GM18517 (cell line): ENCODE measurements at regions not wholly inside any gene's neighbourhood (a gene's known extent, or its start where the extent isn't known, plus 50 kb on each side); places are given as distances from the start of the nearest gene placed in this dataset.
"Not testable (repeated sequence)": the region's sequence is repeated elsewhere in the genome, so short reads cannot be mapped to it uniquely, and the experiment has no call there.

Experiments
- ATAC-seq: cut with Tn5 transposase; IDR thresholded peaks from one replicate; pipeline ENCODE4 v1.9.1; 2021; ENCODE audit warnings: mild to moderate bottlenecking, moderate library complexity; ENCODE audit not compliant: unreplicated experiment

DNA sequence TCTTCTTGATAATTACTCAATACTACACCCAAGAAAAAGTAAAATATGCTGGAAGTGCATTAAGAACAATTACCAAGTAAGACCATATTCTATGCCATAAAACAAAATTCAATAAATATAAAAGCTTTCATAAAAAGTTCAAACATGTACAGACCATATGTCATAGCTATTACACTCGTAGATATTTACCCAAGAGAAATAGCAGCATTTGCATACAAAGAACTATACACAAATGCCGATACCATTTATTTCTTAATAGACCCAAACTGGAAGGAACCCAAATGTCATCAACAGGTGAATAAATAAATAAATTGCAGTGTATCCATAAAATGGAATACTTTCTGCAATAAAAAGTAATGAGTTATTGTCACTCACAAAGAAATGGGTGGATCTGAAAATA is 78.3 kb upstream of the SLC16A7 start:
- no peak for ATAC-seq

DNA sequence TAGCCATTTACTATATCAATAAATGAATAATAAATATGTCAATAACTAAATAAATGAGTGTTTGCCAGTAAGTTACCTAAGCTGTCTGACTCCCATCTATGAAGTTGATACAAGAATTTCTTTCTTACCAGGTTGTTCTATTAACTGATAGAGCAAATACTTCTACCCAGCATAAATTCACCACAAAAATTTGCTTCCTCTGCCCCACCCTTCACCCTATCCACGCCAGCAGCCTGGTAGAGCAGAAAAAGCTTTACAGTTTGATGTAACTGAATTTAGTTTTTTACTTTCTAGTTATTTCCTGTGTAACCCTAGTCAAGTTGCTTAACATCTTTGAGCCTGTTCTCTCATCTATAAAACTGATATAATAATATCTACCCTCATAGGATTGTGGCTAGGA is 94.9 kb upstream of the SLC16A7 start:
- no peak for ATAC-seq

- no peak for ATAC-seq
These were observed 95.5 kb upstream of the SLC16A7 start for GRCh38 chr12:59500335-59500734.

GRCh38 chr12:59499774-59500173 is 96.1 kb upstream of the SLC16A7 start:
- ATAC-seq = peak; percentile 95

DNA sequence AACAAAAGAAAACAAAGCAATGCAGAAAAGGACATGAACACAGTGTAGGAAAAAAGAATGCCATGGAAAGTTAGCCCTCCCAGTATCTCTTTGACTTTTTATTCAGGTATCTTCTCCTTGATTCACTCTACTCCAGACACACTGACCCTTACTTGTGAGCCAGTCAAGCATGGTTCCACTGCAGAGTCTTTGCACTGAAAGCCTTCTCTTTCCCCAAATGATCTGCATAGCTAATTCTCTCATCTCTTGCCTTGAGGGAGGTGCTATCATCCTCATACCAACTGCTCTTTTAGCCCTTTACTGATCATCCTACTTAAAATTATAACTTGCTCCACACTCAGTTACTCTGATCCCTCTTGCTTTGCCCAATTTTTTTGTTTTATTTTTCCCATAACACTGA is 101.2 kb upstream of the SLC16A7 start:
- no peak for ATAC-seq

- ATAC-seq = no peak
These were observed 104.0 kb upstream of the SLC16A7 start for GRCh38 chr12:59491877-59492276.

DNA sequence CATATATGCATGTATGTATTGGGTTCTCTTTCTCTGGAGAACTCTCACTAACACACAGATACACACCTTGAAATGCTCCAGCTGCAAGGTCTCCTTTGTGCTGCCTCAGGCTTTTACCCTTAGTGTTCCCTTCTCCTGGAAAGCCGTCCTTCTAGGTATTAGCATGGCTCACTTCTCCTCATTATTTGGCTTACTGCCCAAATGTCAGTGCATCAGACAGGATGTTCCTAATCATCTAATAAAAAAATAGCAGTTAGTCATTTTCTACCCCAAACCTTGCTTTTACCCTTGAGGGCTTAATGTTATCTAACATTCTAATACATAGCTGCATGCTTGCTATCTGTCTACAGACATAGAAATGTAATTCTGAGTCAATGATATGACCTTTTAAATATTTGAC is 109.0 kb upstream of the SLC16A7 start:
- no peak for ATAC-seq

- peak; percentile 90 for ATAC-seq
These were observed 111.3 kb upstream of the SLC16A7 start for GRCh38 chr12:59484575-59484974.

DNA sequence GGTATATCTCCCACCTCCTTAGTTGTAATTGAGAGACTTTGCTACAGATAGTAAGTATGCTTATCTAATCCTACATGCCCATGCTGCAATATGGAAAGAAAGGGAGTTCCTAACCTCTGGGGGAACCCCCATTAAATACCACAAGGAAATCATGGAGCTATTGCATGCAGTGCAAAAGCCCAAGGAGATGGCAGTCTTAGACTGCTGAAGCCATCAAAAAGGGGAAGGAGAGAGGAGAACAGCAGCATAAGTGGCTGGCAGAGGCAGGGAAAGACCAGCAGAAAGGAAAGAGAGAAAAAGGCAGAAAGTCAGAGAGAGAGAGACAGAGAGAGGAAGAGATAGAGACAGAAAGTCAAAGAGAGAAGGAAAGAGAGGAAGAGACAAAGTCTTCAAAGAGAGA is 121.6 kb upstream of the SLC16A7 start:
- not testable (repeated sequence) for ATAC-seq

- no peak for ATAC-seq
These were observed 123.6 kb upstream of the SLC16A7 start for GRCh38 chr12:59472273-59472672.

DNA sequence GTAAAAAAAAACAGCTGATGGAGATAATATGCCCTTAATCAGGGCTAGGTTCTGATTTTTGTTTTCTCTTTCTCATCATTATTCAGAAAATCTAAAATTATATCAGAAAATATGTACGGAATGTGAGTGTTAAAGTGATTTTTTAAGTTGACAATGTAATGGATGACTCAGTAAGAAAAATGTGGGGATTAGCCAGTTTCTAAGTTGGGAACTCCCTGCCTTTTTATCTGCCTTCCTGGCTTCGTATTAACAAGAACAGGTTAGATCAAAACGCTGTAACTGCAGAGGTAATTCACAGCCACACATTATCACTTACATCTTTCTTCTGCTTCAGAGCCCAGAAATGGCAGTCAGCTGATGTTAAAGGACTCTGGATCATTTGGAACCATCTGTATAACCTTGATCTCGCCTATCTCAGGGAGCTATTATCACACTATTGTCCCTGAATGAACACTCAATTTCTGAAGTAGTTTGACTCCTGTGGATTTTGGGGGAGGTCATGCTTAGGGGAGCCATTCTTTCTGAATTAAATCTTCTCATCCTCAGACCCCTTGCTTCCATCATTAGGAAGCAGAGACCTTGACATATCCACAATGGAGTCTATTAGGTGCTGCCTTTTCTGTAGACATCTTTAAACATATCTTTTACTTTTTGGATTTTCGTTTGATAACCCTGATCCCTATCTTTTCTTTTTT is 135.7 kb upstream of the SLC16A7 start:
- ATAC-seq = no peak

GRCh38 chr12:59453475-59453874 is 142.4 kb upstream of the SLC16A7 start:
- no peak for ATAC-seq

- no peak for ATAC-seq
These were observed 143.1 kb upstream of the SLC16A7 start for GRCh38 chr12:59452746-59453145.

- no peak for ATAC-seq
These were observed 143.6 kb upstream of the SLC16A7 start for GRCh38 chr12:59452259-59452658.

DNA sequence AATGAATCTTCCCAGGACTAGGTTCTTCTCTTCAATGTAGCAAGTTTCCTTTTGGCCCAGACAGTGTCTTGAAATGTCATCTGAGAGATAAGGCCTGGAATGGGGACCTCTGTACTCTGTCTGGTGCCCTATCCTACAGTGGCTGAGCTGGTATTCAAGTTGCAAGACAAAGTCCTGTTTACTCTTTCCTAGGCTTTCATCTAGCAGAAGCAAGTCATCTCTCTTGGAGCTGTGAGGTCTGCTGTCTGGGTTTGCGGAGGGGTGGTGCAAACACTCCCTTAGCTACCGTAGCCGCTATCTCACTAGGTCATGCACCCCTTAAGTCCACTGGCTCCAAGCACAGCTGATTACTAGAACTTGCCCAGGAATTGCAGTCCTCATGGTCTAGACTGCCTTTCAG is 149.7 kb upstream of the SLC16A7 start:
- ATAC-seq = no peak

GRCh38 chr12:59444932-59445331 is 150.9 kb upstream of the SLC16A7 start:
- no peak for ATAC-seq

DNA sequence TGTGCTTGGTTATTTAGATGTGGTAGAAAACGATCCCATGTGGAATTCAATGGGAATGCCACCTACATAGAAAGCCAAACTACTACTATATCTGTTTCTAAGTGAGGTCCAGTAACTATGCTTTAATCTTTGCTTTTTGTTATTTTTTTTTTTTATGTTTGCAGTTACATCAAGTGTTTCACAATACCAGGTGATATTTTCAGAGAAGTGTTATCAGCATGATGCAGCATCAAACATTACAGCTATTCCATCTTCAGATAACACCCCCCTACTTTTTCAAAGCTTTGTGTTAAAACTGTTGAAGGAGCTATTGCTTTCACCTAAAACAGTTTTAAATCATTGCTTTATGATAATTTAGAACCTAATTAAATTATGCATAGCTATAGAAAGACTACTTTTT is 163.8 kb upstream of the SLC16A7 start:
- no peak for ATAC-seq

- no peak for ATAC-seq
These were observed 164.6 kb upstream of the SLC16A7 start for GRCh38 chr12:59431266-59431665.

GRCh38 chr12:59429766-59430165 is 166.1 kb upstream of the SLC16A7 start:
- no peak for ATAC-seq

DNA sequence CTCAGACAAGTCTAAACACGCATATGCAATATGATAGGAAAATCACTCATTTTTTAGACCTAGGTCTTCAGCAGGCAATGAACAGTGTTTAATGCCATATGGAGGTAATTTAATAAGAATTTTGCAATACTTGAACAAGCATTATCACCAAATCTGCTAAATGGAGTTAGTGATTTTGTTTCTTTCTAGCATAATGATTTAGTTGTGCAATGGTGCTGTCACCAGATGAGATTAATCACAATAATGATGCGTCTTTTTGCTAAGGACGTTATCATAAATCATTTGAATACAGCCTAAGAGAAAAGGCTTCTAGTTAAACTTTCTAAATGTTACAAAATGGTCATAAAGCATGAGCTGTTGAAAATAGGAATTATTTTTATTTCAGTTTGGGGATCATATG is 170.0 kb upstream of the SLC16A7 start:
- ATAC-seq = no peak

DNA sequence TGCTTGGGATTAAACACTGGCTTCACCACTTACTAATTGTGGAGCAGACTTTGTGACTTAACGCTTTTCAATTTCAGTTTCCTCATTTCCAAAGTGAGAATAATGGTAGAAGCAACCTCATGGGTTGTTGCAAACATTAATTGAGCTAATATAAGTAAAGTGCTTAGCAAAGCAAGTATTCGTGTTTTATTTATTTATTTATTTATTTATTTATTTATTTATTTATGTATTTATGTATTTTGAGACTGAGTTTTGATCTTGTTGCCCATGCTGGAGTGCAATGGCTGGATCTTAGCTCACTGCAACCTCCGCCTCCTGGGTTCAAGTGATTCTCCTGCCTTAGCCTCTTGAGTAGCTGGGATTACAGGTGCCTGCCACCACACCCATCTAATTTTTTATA is 171.2 kb upstream of the SLC16A7 start:
- not testable (repeated sequence) for ATAC-seq

- ATAC-seq = no peak
These were observed 181.8 kb upstream of the SLC16A7 start for GRCh38 chr12:59414051-59414450.

DNA sequence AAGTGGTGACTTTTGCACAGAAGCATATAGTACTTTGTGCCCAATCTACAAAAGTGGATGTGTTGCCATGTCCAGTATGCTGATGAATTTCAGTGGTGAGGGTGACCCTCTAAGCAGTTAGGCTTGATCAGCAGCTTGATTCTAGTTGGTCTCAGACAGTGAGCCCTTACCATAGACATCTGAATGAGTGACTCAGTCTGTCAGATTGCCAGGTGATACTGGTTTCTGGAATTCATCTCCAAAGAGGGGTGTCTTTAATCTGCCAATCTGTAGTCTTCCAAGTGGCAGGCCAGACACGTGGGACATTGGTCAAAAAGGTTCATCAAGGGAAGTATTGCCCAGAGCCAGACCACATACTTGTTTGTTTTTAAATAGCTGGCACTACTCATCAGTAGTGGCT is 187.4 kb upstream of the SLC16A7 start:
- ATAC-seq = no peak
